Spleen (tissue), 7 donors: ENCODE measurements at regions not wholly inside any gene's neighbourhood (a gene's known extent, or its start where the extent isn't known, plus 50 kb on each side); places are given as distances from the start of the nearest gene placed in this dataset.

Experiments used
- POLR2AphosphoS5 ChIP-seq, 3 donors: sonication (generic); formaldehyde crosslinking; IDR thresholded peaks; one replicate each; pipeline ENCODE4 v1.5.1; 2017; ENCODE audit warnings: antibody characterized with exemption in 3 of 3
- TF ChIP-seq, protein P1 (sequence below), 11 experiments: fragments of 200-600 bp in 7 of 11; fragments of 450-650 bp in 4 of 11; sonication (generic) in 4 of 11; IDR thresholded peaks in 8 of 11; conservative IDR thresholded peaks in 3 of 11; 1 replicate in 7 of 11; 2 replicates in 4 of 11; pipeline versions ENCODE4 v1.4.0 to v1.8.0; 2016 to 2021; ENCODE audit warnings: antibody characterized with exemption in 11 of 11, inconsistent platforms in 4 of 11, mild to moderate bottlenecking in 1 of 11
- donor health status: DM: no; HTN: no; CAD: no; lungs with moderate emphysema.
- donor health status: DM: no; HTN: no; CAD: no.
- donor health status: DM: no; HTN: no; CAD: no.

DNA sequence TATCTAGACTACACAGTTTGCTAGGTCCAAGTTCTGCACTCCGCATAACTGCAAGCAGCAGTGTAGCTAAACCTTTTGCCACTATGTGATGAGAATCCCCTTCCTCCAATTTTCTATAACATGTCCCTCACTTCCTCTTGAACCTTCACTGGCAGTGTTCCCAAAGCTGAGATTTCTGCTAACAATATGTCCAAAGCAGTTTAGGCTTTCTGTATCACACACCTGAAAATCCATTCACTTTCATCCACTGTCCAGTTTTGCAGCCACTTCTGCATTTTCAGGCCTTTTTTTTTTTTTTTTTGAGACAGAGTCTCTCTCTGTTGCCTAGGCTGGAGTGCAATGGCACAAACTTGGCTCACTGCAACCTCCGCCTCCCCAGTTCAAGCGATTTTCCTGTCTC lies 111.1 kb downstream of the GADD45G start:
- TF ChIP-seq, protein P1, sequence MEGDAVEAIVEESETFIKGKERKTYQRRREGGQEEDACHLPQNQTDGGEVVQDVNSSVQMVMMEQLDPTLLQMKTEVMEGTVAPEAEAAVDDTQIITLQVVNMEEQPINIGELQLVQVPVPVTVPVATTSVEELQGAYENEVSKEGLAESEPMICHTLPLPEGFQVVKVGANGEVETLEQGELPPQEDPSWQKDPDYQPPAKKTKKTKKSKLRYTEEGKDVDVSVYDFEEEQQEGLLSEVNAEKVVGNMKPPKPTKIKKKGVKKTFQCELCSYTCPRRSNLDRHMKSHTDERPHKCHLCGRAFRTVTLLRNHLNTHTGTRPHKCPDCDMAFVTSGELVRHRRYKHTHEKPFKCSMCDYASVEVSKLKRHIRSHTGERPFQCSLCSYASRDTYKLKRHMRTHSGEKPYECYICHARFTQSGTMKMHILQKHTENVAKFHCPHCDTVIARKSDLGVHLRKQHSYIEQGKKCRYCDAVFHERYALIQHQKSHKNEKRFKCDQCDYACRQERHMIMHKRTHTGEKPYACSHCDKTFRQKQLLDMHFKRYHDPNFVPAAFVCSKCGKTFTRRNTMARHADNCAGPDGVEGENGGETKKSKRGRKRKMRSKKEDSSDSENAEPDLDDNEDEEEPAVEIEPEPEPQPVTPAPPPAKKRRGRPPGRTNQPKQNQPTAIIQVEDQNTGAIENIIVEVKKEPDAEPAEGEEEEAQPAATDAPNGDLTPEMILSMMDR (IDR thresholded peaks at IDR 0.05 in 8 of 11, conservative IDR thresholded peaks at IDR 0.05 in 3 of 11) = no peak
- TF ChIP-seq POLR2AphosphoS5 (IDR thresholded peaks at IDR 0.05) = no peak
